Activated T-cell treated with anti-CD3 and anti-CD28 coated beads, Interleukin-2, amount 50 U/mL, for 4 hours (primary cell): ENCODE measurements at regions not wholly inside any gene's neighbourhood (a gene's known extent, or its start where the extent isn't known, plus 50 kb on each side); places are given as distances from the start of the nearest gene placed in this dataset.

Experiments used
- ATAC-seq, 2 donors: fragments of 200-7000 bp; cut with Tn5 transposase; one replicate each; pipeline ENCODE4 v1.10.0; 2021
- DNase-seq: peaks from one replicate; pipeline ENCODE4 v3.0.0-alpha.2; 2020
- H3K27me3 Mint-ChIP-seq: one replicate; pipeline ENCODE4 v1.8.0; 2021; ENCODE audit warnings: low read depth, mixed read lengths
- H3K36me3 Mint-ChIP-seq: one replicate; pipeline ENCODE4 v1.8.0; 2022; ENCODE audit warnings: mixed read lengths; ENCODE audit not compliant: insufficient read depth
- H3K4me1 Mint-ChIP-seq: one replicate; pipeline ENCODE4 v1.8.0; 2021; ENCODE audit warnings: low read depth, mixed read lengths
- H3K4me3 Mint-ChIP-seq: one replicate; pipeline ENCODE4 v1.8.0; 2021; ENCODE audit warnings: mild to moderate bottlenecking, moderate library complexity, mixed read lengths
- H3K9me3 Mint-ChIP-seq: one replicate; pipeline ENCODE4 v1.8.0; 2021; ENCODE audit warnings: mixed read lengths

GRCh38 chr13:33766329-33767123, 51.4 kb upstream of the RFC3 start:
- H3K27me3 Mint-ChIP-seq: peaks cover 9% of the 10 kb centered on the region
- no peak for ATAC-seq
- DNase-seq: no peak
- peaks cover 2% of the 10 kb centered on the region for H3K36me3 Mint-ChIP-seq
- H3K4me3 Mint-ChIP-seq: no peak overlapping the region
- no peaks in the 10 kb centered on the region for H3K9me3 Mint-ChIP-seq
- no peaks in the 10 kb centered on the region for H3K4me1 Mint-ChIP-seq

DNA sequence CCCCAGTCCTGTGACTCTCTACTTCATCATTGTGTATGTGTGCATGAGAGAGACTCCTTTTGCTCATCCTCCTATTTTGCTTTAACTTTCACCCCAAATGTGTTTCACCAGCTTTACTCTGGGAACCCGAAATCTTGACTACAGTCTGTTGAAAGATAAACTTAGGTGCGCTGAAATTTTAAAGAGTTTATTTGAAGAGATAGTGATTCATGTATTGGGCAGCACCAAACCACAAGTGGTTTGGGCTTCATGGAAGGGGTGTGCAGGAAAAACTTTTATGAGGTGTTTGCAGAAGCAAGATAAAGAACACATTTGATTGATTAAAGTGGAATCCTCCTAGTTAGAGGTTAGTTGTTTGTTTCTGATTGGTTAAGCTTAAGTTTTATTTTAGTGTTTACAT, 50.8 kb upstream of the RFC3 start:
- Mint-ChIP-seq H3K27me3 (peaks cover 9% of the 10 kb centered on the region), H3K9me3 (no peaks in the 10 kb centered on the region), H3K4me1 (no peaks in the 10 kb centered on the region), H3K4me3 (no peak overlapping the region), H3K36me3 (peaks cover 2% of the 10 kb centered on the region)
- DNase-seq: no peak
- no peak for ATAC-seq
